ENCODE measurements at regions not wholly inside any gene's neighbourhood (a gene's known extent, or its start where the extent isn't known, plus 50 kb on each side); places are given as distances from the start of the nearest gene placed in this dataset.

- TF ChIP-seq CTCF (conservative IDR thresholded peaks at IDR 0.05; ENCODE audit: low read depth in 2 of 2) (no peak), EZH2 (IDR thresholded peaks at IDR 0.05; ENCODE audit: low read depth, unreplicated experiment) (no peak), POLR2AphosphoS5 (IDR thresholded peaks at IDR 0.05; ENCODE audit: low read depth) (no peak), REST (IDR thresholded peaks at IDR 0.05; ENCODE audit: unreplicated experiment) (no peak), CREB1 (CRISPR knock-in tag; IDR thresholded peaks at IDR 0.05; ENCODE audit: low read depth) (no peak), ETS1 (IDR thresholded peaks at IDR 0.05) (no peak), EZH2phosphoT487 (IDR thresholded peaks at IDR 0.05; ENCODE audit: unreplicated experiment) (no peak), JUNB (IDR thresholded peaks at IDR 0.05; ENCODE audit: unreplicated experiment) (no peak), ZNF114 (CRISPR knock-in tag; IDR thresholded peaks at IDR 0.05) (no peak), STAT1 (IDR thresholded peaks at IDR 0.05; ENCODE audit: unreplicated experiment) (no peak)
These were observed 513.0 kb upstream of the ADAMTS16 start for GRCh38 chr5:4627131-4627530.

Measured in GM23338 (cell line).